HG02970 (cell line): ENCODE measurements at regions not wholly inside any gene's neighbourhood (a gene's known extent, or its start where the extent isn't known, plus 50 kb on each side); places are given as distances from the start of the nearest gene placed in this dataset.

ENCODE experiments used
- ATAC-seq: cut with Tn5 transposase; IDR thresholded peaks from one replicate; pipeline ENCODE4 v1.9.1; 2021; ENCODE audit warnings: mild to moderate bottlenecking, moderate library complexity, moderate number of reproducible peaks; ENCODE audit not compliant: unreplicated experiment, low FRiP score

GRCh38 chr1:50358962-50359361 is 64.3 kb downstream of the DMRTA2 start:
- ATAC-seq, result no peak

GRCh38 chr1:50357186-50357585 is 66.1 kb downstream of the DMRTA2 start:
- no peak for ATAC-seq

GRCh38 chr1:50354813-50355212 is 68.4 kb downstream of the DMRTA2 start:
- ATAC-seq, result no peak

GRCh38 chr1:50352428-50352827 is 70.8 kb downstream of the DMRTA2 start:
- ATAC-seq, result no peak

- no peak for ATAC-seq
These were observed 72.4 kb downstream of the DMRTA2 start for GRCh38 chr1:50350868-50351267.

- ATAC-seq, result no peak
These were observed 72.8 kb downstream of the DMRTA2 start for GRCh38 chr1:50350421-50350820.

GRCh38 chr1:50349242-50349565 is 74.0 kb downstream of the DMRTA2 start:
- ATAC-seq, result no peak

GRCh38 chr1:50348449-50349241 is 74.6 kb downstream of the DMRTA2 start:
- ATAC-seq, result no peak

GRCh38 chr1:50347933-50348332 is 75.3 kb downstream of the DMRTA2 start:
- no peak for ATAC-seq

GRCh38 chr1:50346621-50347020 is 76.6 kb downstream of the DMRTA2 start:
- no peak for ATAC-seq

- ATAC-seq, result no peak
These were observed 79.9 kb downstream of the DMRTA2 start for GRCh38 chr1:50343323-50343722.

- ATAC-seq, result no peak
These were observed 80.7 kb downstream of the DMRTA2 start for GRCh38 chr1:50342525-50342924.

- no peak for ATAC-seq
These were observed 88.2 kb downstream of the DMRTA2 start for GRCh38 chr1:50335036-50335435.

GRCh38 chr1:50333595-50333974 is 89.7 kb downstream of the DMRTA2 start:
- peak; percentile 77 for ATAC-seq

- ATAC-seq, result peak; percentile 45
These were observed 90.2 kb downstream of the DMRTA2 start for GRCh38 chr1:50332941-50333594.

GRCh38 chr1:50329332-50329932 is 93.8 kb downstream of the DMRTA2 start:
- no peak for ATAC-seq

GRCh38 chr1:50328552-50328951 is 94.7 kb downstream of the DMRTA2 start:
- no peak for ATAC-seq

- no peak for ATAC-seq
These were observed 97.2 kb downstream of the DMRTA2 start for GRCh38 chr1:50326026-50326425.

- ATAC-seq, result no peak
These were observed 100.7 kb downstream of the DMRTA2 start for GRCh38 chr1:50322579-50322978.

- no peak for ATAC-seq
These were observed 104.8 kb downstream of the DMRTA2 start for GRCh38 chr1:50318428-50318827.

- ATAC-seq, result no peak
These were observed 114.4 kb downstream of the DMRTA2 start for GRCh38 chr1:50308878-50309277.

GRCh38 chr1:50305808-50306207 is 117.4 kb downstream of the DMRTA2 start:
- ATAC-seq, result no peak
